Muscle of back (tissue), 3 donors: ENCODE measurements at regions not wholly inside any gene's neighbourhood (a gene's known extent, or its start where the extent isn't known, plus 50 kb on each side); places are given as distances from the start of the nearest gene placed in this dataset.
"Not testable (repeated sequence)": the region's sequence is repeated elsewhere in the genome, so short reads cannot be mapped to it uniquely, and the experiment has no call there.

Experiments used
- DNase-seq, 3 donors: peaks; one replicate each; pipeline versions ENCODE4 v3.0.0 to v3.0.0-alpha.2; 2013

- not testable (repeated sequence) for DNase-seq
These were observed 116.9 kb upstream of the ZNF337 start for GRCh38 chr20:25813511-25813910.

- DNase-seq: not testable (repeated sequence)
These were observed 101.7 kb upstream of the ZNF337 start for GRCh38 chr20:25798174-25798993.

- DNase-seq: not testable (repeated sequence)
These were observed 100.4 kb upstream of the ZNF337 start for GRCh38 chr20:25797062-25797461.

- not testable (repeated sequence) for DNase-seq
These were observed 80.6 kb upstream of the ZNF337 start for GRCh38 chr20:25777241-25777640.

DNA sequence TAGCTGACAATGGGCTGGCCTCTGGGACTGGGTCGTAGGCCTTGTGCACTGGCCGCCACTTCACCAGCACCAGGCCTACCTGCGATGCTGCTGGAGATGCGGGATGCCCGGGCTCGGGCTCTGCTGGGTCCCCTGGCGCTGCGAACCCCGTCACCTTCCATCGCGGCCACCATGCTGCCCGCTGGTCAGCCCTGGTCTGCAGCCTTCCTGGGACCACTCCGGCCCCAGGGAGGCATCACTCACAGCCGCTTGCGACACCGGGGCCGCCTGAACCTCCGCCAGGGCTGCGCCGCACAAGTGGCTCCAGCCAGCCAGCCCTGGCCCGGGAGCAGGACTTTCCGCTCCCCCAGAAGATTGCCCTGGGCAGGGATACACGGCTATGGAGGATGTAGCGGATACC lies 78.1 kb upstream of the ZNF337 start:
- DNase-seq: not testable (repeated sequence)

DNA sequence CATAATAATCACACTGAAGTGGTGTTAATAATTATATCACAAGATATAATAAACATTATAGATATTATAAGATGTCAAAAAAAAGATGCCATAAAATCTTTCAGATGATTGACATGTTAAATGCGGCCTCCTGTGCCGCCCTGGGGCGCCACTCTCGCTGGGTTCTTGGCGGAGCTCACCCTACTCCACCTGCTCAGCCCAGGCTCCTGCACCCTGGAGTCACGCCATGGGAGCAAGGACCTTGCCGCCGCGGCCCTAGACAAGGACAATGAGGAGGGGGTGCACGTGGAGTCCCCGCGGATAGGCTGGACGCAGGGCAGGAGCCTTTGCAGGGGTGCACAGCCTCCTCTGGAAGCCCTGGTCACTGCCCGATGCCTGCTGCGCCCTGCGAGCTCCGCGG lies 77.5 kb upstream of the ZNF337 start:
- DNase-seq: not testable (repeated sequence)

GRCh38 chr20:25772437-25772836 lies 75.8 kb upstream of the ZNF337 start:
- DNase-seq: not testable (repeated sequence)

DNA sequence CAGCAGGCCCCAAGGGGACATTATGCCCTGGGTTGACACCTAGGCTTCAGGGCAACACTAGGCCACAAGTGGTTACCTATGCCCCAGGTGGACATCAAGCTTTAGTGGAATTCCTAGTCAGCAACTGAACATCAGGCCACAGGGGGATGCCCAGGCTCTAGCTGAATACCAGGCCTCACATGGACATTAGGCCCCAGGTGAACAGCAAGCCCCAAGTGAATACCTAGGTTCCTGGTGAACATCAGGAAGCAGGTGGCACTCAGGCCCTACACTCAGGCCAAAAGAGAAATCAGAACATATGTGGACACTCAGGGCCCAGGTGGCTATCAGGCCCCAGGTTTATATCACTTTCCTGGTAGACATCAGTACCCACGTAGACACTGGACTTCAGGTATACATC lies 75.2 kb upstream of the ZNF337 start:
- not testable (repeated sequence) for DNase-seq

DNA sequence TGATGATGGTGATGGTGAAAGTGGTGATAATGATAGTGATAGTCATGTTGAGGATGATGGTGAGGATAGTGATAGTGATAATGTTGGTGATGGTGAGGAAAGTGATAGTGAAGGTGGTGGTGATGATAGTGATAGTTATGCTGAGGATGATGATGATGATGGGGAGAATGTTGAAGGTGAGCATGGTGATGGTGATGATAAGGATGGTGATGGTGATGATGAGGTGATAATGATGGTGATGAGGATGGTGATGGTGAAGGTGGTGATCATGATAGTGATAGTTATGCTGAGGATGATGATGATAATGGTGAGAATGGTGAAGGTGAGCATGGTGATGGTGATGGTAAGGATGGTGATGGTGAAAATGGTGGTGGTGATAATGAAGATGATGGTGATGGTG lies 64.9 kb upstream of the ZNF337 start:
- no peak for DNase-seq

- not testable (repeated sequence) for DNase-seq
These were observed 64.4 kb upstream of the ZNF337 start for GRCh38 chr20:25761046-25761445.

DNA sequence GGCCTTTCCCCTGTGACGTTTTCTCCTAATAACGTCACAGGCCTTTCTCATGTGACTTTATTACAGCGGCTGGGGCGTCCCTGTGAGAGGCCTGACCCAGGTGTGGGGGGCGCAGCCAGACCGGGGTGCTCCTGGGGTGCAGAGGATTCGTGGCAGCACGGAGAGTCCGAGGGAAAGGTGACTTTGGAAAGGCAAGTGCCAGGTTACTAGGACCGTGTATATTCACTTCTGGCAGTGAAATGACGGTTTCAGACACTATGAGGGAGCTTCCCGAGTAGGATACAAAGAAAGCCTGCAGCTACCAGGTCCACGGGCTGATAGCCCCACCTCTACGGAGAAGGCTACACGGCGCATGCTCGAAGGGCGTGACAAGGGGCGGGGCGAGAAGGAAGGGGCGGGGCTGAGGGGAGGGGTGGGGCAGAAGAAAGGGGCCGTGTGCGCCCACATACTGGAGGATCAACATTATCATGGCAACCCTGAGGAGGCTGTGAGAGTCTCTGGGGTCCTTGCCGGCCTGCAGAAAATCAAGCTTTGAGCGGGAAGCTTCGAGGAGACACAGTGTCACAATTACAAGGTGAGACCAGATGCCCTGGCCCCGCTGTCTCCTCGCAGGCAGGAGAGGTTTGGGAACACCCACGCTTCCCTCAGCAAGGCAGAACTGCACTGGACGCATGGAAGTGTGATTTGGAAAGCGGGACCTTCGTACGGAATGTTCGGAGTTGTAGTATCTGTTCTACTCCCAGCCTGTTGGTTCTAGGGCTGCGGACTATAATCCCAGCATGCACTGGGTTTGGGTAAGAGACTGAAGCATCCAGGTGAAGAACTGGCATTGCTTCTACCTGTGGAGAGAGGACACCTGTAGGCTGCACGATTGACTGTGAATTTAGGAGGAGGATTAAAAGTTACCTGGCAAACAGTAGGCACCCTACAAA lies 54.4 kb upstream of the ZNF337 start:
- DNase-seq: peak; percentile 28 to 61 (median 45)

GRCh38 chr20:25750220-25750764 lies 53.6 kb upstream of the ZNF337 start:
- no peak for DNase-seq

DNA sequence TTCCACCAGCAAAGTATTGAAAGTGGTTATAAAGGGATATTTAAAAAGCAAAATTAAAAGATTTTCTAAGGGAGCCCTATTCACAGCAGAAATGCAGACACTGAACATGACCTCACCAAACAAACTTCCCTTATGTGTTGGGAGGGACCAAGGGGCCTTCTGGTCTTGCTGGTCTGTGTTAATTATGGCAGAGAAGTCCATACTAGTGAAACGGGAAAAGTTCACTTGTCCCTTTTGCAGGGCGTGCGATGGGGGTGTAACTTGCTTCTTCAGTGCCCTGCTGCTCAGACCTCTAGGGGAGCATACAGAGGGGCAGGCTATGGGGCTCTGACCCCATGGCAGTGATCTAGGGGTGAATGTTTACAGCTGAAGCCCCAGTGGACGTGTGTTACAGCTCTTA lies 53.0 kb upstream of the ZNF337 start:
- no peak for DNase-seq
